MM.1S (cell line): ENCODE measurements at regions not wholly inside any gene's neighbourhood (a gene's known extent, or its start where the extent isn't known, plus 50 kb on each side); places are given as distances from the start of the nearest gene placed in this dataset.

Experiments
- CTCF ChIP-seq: fragments of 300-600 bp; sonication (generic); IDR thresholded peaks from 2 replicates; pipeline ENCODE4 v1.5.1; 2016; ENCODE audit warnings: antibody characterized with exemption, low read length, mixed read lengths
- EZH2 ChIP-seq: fragments of 300-600 bp; sonication (generic); optimal IDR thresholded peaks from 2 replicates; pipeline ENCODE3; 2017; ENCODE audit warnings: low read depth, mild to moderate bottlenecking, antibody characterized with exemption, low read length, mixed read lengths
- EZH2phosphoT487 ChIP-seq: fragments of 300-600 bp; sonication (generic); IDR thresholded peaks from 2 replicates; pipeline ENCODE4 v1.6.1; 2018; ENCODE audit warnings: antibody characterized with exemption, low read length

DNA sequence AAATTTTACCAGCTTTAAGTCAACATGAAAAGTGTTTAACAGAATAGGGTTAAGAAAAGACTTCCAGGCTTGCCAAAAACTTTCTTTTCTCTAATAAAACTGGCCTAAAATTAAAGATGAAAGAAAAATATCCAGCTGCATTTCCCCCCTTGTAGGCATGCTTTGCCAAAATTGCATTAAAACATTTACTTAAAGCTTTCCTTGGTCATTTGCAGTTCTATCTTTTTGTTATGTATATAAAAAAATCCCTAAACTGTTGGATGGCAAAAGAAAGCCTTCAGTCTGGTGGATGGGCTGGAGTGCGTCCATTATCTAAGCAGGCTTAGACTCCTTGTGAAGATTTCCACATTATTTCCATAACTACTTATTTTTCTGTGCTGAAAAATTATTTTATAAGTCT is 105.4 kb upstream of the DSEL start:
- TF ChIP-seq CTCF: no peak
- TF ChIP-seq EZH2: no peak
- no peak for TF ChIP-seq EZH2phosphoT487
